Brain pericyte (primary cell): ENCODE measurements at regions not wholly inside any gene's neighbourhood (a gene's known extent, or its start where the extent isn't known, plus 50 kb on each side); places are given as distances from the start of the nearest gene placed in this dataset.

Experiments
- DNase-seq: peaks from one replicate; pipeline ENCODE4 v3.0.0-alpha.2; 2012; ENCODE audit warnings: low read depth, low spot score

- no peak for DNase-seq
Measured at GRCh38 chr1:58909914-58910681, 126.3 kb upstream of the JUN start.

- DNase-seq: no peak
Measured at GRCh38 chr1:58911841-58912499, 128.1 kb upstream of the JUN start.

GRCh38 chr1:58914925-58915324 is 131.1 kb upstream of the JUN start:
- no peak for DNase-seq

- no peak for DNase-seq
Measured at GRCh38 chr1:58917436-58917835, 133.6 kb upstream of the JUN start.

GRCh38 chr1:58919226-58919958 is 135.5 kb upstream of the JUN start:
- no peak for DNase-seq

GRCh38 chr1:58919959-58920321 is 136.1 kb upstream of the JUN start:
- no peak for DNase-seq

GRCh38 chr1:58921342-58921741 is 137.5 kb upstream of the JUN start:
- DNase-seq: no peak

GRCh38 chr1:58921751-58922150 is 137.9 kb upstream of the JUN start:
- DNase-seq: no peak

- no peak for DNase-seq
Measured at GRCh38 chr1:58922302-58923089, 138.6 kb upstream of the JUN start.

- DNase-seq: no peak
Measured at GRCh38 chr1:58923090-58923470, 139.2 kb upstream of the JUN start.

GRCh38 chr1:58924016-58924565 is 140.2 kb upstream of the JUN start:
- no peak for DNase-seq

- no peak for DNase-seq
Measured at GRCh38 chr1:58924821-58925220, 141.0 kb upstream of the JUN start.

- no peak for DNase-seq
Measured at GRCh38 chr1:58925247-58925646, 141.4 kb upstream of the JUN start.

GRCh38 chr1:58926152-58926551 is 142.3 kb upstream of the JUN start:
- no peak for DNase-seq

- no peak for DNase-seq
Measured at GRCh38 chr1:58927041-58927721, 143.3 kb upstream of the JUN start.

- DNase-seq: no peak
Measured at GRCh38 chr1:58927722-58928085, 143.9 kb upstream of the JUN start.

GRCh38 chr1:58928514-58928913 is 144.7 kb upstream of the JUN start:
- no peak for DNase-seq

GRCh38 chr1:58929671-58930325 is 146.0 kb upstream of the JUN start:
- no peak for DNase-seq

- DNase-seq: no peak
Measured at GRCh38 chr1:58931024-58931423, 147.2 kb upstream of the JUN start.

GRCh38 chr1:58931756-58932155 is 147.9 kb upstream of the JUN start:
- DNase-seq: no peak
